ENCODE measurements at regions not wholly inside any gene's neighbourhood (a gene's known extent, or its start where the extent isn't known, plus 50 kb on each side); places are given as distances from the start of the nearest gene placed in this dataset.

DNA sequence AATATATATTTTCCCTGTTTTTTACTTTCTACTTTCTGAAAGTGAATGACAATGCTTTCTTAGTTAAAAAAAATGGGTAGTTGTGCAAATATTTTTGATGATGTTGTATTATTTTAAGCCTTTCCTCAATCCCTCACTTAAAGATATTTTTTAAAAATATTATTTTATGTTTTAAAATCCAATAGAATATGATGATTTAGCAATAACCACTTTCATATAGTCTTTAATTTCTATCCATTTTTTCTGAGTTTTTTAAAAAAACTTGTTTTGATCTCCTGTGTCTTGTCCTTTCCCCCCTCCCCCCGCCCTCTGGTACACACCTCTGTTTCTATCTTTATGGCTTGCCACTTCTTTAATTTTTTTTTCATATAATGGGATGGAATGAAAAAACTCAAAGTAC is 362.0 kb upstream of the SLITRK6 start:
- Histone ChIP-seq H3K56ac (replicated peaks; ENCODE audit: insufficient read length, low read depth, low read length) (no peak overlapping the region), H3K4ac (replicated peaks; ENCODE audit: insufficient read length, low read depth, low read length) (no peak overlapping the region), H2AFZ (ENCODE audit: low read length) (no peak overlapping the region), H3K14ac (ENCODE audit: insufficient read length) (no peak overlapping the region), H3K18ac (ENCODE audit: extremely low read depth, low read length) (no peak overlapping the region), H4K8ac (ENCODE audit: extremely low read depth, insufficient read depth, low read length) (no peak overlapping the region), H3K23ac (ENCODE audit: insufficient read length) (no peak overlapping the region), H3K9me3 (ENCODE audit: insufficient read depth in 2 of 2, low read depth in 1 of 2, low read length in 1 of 2) (peaks cover 0 to 4% of the 10 kb centered on the region in 2 experiments; a peak in 2 of 4 replicates), H2BK15ac (ENCODE audit: low read length) (no peak overlapping the region), H3K4me1 (replicated peaks in 1 of 4; ENCODE audit: control insufficient read depth in 3 of 4, insufficient read depth in 4 of 4, low read length in 3 of 4) (peaks cover 0 to 3% (median 0%) of the 10 kb centered on the region in 4 experiments; a peak in 1 of 7 replicates), H2AK5ac (ENCODE audit: low read depth, low read length) (no peak overlapping the region), H2BK120ac (replicated peaks; ENCODE audit: low read depth, low read length) (no peak overlapping the region), H4K5ac (ENCODE audit: insufficient read length, low read depth, low read length) (no peak overlapping the region), H3K23me2 (ENCODE audit: low read depth, low read length) (no peaks in the 10 kb centered on the region), H3K27me3 (replicated peaks in 1 of 4; ENCODE audit: control insufficient read depth in 3 of 4, extremely low read depth in 1 of 4, insufficient read depth in 3 of 4, low read length in 3 of 4) (no peaks in the 10 kb centered on the region), H3K79me2 (ENCODE audit: control insufficient read depth in 1 of 2, insufficient read depth in 2 of 2, low read length in 2 of 2) (no peaks in the 10 kb centered on the region), H3K79me1 (ENCODE audit: low read depth, low read length) (no peaks in the 10 kb centered on the region), H4K20me1 (replicated peaks in 1 of 2; ENCODE audit: control insufficient read depth in 1 of 2, insufficient read depth in 2 of 2, low read length in 2 of 2) (no peaks in the 10 kb centered on the region), H2BK20ac (ENCODE audit: low read length) (no peak overlapping the region), H4K91ac (replicated peaks; ENCODE audit: insufficient read length, low read length) (no peak overlapping the region), H3K4me2 (ENCODE audit: insufficient read depth in 1 of 2, low read depth in 2 of 2, low read length in 2 of 2) (no peak overlapping the region), H2BK12ac (ENCODE audit: low read depth, low read length) (no peak overlapping the region), H3K27ac (ENCODE audit: low read depth, low read length) (no peak overlapping the region), H3K36me3 (ENCODE audit: control insufficient read depth in 2 of 4, insufficient read depth in 4 of 4, low read length in 3 of 4) (peaks cover 0 to 2% (median 0%) of the 10 kb centered on the region in 4 experiments; a peak in 1 of 8 replicates), H3K9ac (replicated peaks in 1 of 4; ENCODE audit: extremely low read depth in 1 of 4, low read depth in 3 of 4, low read length in 3 of 4) (no peak overlapping the region), H2BK5ac (ENCODE audit: low read depth, low read length) (no peak overlapping the region), H3K4me3 (ENCODE audit: extremely low read depth in 1 of 4, insufficient read depth in 2 of 4, low read depth in 3 of 4, low read length in 4 of 4) (no peak overlapping the region)
- DNase-seq (ENCODE audit: low read depth in 1 of 2, low spot score in 2 of 2) = no peak
- WGBS, 2 experiments (ENCODE audit: extremely low coverage in 1 of 2, insufficient coverage in 1 of 2, insufficient read length in 1 of 2, insufficient replicate concordance in 2 of 2, low coverage in 1 of 2, low lambda C conversion rate in 2 of 2, missing lambda C conversion rate in 1 of 2) = no CpG with 5 or more reads among the region's 1 CpG
- ChIA-PET POLR2A (ENCODE audit: partially characterized antibody) (no interaction called here), CTCF (ENCODE audit: partially characterized antibody) (no interaction called here)
- FAIRE-seq = no peak
- TF ChIP-seq SUZ12 (IDR thresholded peaks at IDR 0.05; ENCODE audit: low read length) (no peak), KDM5A (IDR thresholded peaks at IDR 0.05; ENCODE audit: low read length) (no peak), CHD1 (IDR thresholded peaks at IDR 0.05; ENCODE audit: low read depth, low read length) (no peak), PHF8 (conservative IDR thresholded peaks at IDR 0.05; ENCODE audit: low read depth, low read length) (no peak), TBP (IDR thresholded peaks at IDR 0.05; ENCODE audit: low read depth, low read length) (no peak), CREB1 (IDR thresholded peaks at IDR 0.05) (no peak), RNF2 (IDR thresholded peaks at IDR 0.05; ENCODE audit: borderline replicate concordance, low read depth, low read length, missing control alignments, poor library complexity, severe bottlenecking) (no peak), SP2 (IDR thresholded peaks at IDR 0.05; ENCODE audit: low read length) (no peak), SIN3A (conservative IDR thresholded peaks at IDR 0.05 in 1 of 2, IDR thresholded peaks at IDR 0.05 in 1 of 2; ENCODE audit: low read depth in 1 of 2, low read length in 2 of 2) (no peak), TEAD4 (IDR thresholded peaks at IDR 0.05; ENCODE audit: low read depth, low read length) (no peak), ASH2L (IDR thresholded peaks at IDR 0.05; ENCODE audit: low read length) (no peak), KDM1A (IDR thresholded peaks at IDR 0.05; ENCODE audit: borderline replicate concordance, low read length) (no peak)
- TF ChIP-seq, protein P1, sequence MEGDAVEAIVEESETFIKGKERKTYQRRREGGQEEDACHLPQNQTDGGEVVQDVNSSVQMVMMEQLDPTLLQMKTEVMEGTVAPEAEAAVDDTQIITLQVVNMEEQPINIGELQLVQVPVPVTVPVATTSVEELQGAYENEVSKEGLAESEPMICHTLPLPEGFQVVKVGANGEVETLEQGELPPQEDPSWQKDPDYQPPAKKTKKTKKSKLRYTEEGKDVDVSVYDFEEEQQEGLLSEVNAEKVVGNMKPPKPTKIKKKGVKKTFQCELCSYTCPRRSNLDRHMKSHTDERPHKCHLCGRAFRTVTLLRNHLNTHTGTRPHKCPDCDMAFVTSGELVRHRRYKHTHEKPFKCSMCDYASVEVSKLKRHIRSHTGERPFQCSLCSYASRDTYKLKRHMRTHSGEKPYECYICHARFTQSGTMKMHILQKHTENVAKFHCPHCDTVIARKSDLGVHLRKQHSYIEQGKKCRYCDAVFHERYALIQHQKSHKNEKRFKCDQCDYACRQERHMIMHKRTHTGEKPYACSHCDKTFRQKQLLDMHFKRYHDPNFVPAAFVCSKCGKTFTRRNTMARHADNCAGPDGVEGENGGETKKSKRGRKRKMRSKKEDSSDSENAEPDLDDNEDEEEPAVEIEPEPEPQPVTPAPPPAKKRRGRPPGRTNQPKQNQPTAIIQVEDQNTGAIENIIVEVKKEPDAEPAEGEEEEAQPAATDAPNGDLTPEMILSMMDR (IDR thresholded peaks at IDR 0.05; ENCODE audit: control extremely low read depth in 1 of 3, insufficient read depth in 1 of 3, low read depth in 1 of 3, low read length in 3 of 3) = no peak
